CD14-positive monocyte (primary cell): ENCODE measurements at regions not wholly inside any gene's neighbourhood (a gene's known extent, or its start where the extent isn't known, plus 50 kb on each side); places are given as distances from the start of the nearest gene placed in this dataset.

Experiments used
- DNase-seq, 3 donors: peaks; one replicate each; pipeline ENCODE4 v3.0.0-alpha.2; 2011 to 2022
- H2AFZ ChIP-seq: 2 replicates; pipeline ENCODE4 v1.6.0; 2012; ENCODE audit warnings: mild to moderate bottlenecking, low read depth, low read length, inconsistent platforms; ENCODE audit not compliant: insufficient read depth, poor library complexity, severe bottlenecking
- H3K27ac ChIP-seq, 2 donors: 1 replicate in 1 of 2; 2 replicates in 1 of 2; pipeline ENCODE4 v1.5.1; 2012 to 2013; ENCODE audit warnings: low read length in 2 of 2, control low read depth in 1 of 2, inconsistent platforms in 1 of 2, low read depth in 1 of 2, mild to moderate bottlenecking in 1 of 2
- H3K27me3 ChIP-seq, 2 donors: one replicate each; pipeline versions ENCODE4 v1.6.0 to v1.6.1; 2011 to 2013; ENCODE audit warnings: low read length in 2 of 2; ENCODE audit not compliant: control insufficient read depth in 2 of 2, insufficient read depth in 2 of 2
- H3K36me3 ChIP-seq, 2 donors: replicated peaks in 1 of 2; 1 replicate in 1 of 2; 2 replicates in 1 of 2; pipeline versions ENCODE4 v1.5.1 to v1.6.1; 2012 to 2013; ENCODE audit warnings: low read length in 2 of 2, control low read depth in 1 of 2, inconsistent platforms in 1 of 2, mild to moderate bottlenecking in 1 of 2; ENCODE audit not compliant: insufficient read depth in 2 of 2, control insufficient read depth in 1 of 2
- H3K4me1 ChIP-seq, 2 donors: 1 replicate in 1 of 2; 2 replicates in 1 of 2; pipeline versions ENCODE4 v1.5.1 to v1.6.1; 2012 to 2013; ENCODE audit warnings: low read length in 2 of 2, control low read depth in 1 of 2, inconsistent platforms in 1 of 2, mild to moderate bottlenecking in 1 of 2, moderate library complexity in 1 of 2; ENCODE audit not compliant: insufficient read depth in 2 of 2, control insufficient read depth in 1 of 2
- H3K4me2 ChIP-seq: replicated peaks from 2 replicates; pipeline ENCODE3; 2012; ENCODE audit warnings: low read length, moderate library complexity, mild to moderate bottlenecking; ENCODE audit not compliant: poor library complexity, severe bottlenecking; ENCODE audit errors: extremely low read depth
- H3K4me3 ChIP-seq, 3 experiments: fragments of 200-600 bp in 1 of 3; sonication (generic) in 1 of 3; replicated peaks in 1 of 3; 1 replicate in 2 of 3; 2 replicates in 1 of 3; pipeline ENCODE4 v1.5.1; 2011 to 2013; ENCODE audit warnings: low read length in 3 of 3, mild to moderate bottlenecking in 3 of 3, control low read depth in 2 of 3, low read depth in 2 of 3, inconsistent platforms in 1 of 3, moderate library complexity in 1 of 3
- H3K79me2 ChIP-seq: 2 replicates; pipeline ENCODE4 v1.6.0; 2012; ENCODE audit warnings: mild to moderate bottlenecking, control low read depth, inconsistent platforms, low read length, moderate library complexity; ENCODE audit not compliant: insufficient read depth
- H3K9ac ChIP-seq: 2 replicates; pipeline ENCODE4 v1.6.0; 2017; ENCODE audit warnings: low read length, mild to moderate bottlenecking; ENCODE audit not compliant: insufficient read depth, poor library complexity, severe bottlenecking
- H3K9me3 ChIP-seq, 2 donors: replicated peaks in 1 of 2; 1 replicate in 1 of 2; 2 replicates in 1 of 2; pipeline versions ENCODE4 v1.5.1 to v1.6.1; 2012 to 2013; ENCODE audit warnings: low read length in 2 of 2, control low read depth in 1 of 2; ENCODE audit not compliant: control insufficient read depth in 1 of 2, insufficient read depth in 1 of 2
- H4K20me1 ChIP-seq: 2 replicates; pipeline ENCODE4 v1.6.0; 2012; ENCODE audit warnings: mild to moderate bottlenecking, low read length, control low read depth, moderate library complexity; ENCODE audit not compliant: insufficient read depth
- H3K27ac Mint-ChIP-seq, 7 donors: one replicate each; pipeline ENCODE4 v1.8.0; 2020; ENCODE audit warnings: mild to moderate bottlenecking in 7 of 7, mixed read lengths in 7 of 7, moderate library complexity in 6 of 7, inconsistent platforms in 2 of 7
- H3K27me3 Mint-ChIP-seq, 3 donors: one replicate each; pipeline ENCODE4 v1.8.0; 2021 to 2022; ENCODE audit warnings: low read depth in 3 of 3, mild to moderate bottlenecking in 3 of 3, mixed read lengths in 3 of 3, moderate library complexity in 3 of 3, inconsistent platforms in 1 of 3
- H3K36me3 Mint-ChIP-seq, 2 donors: one replicate each; pipeline ENCODE4 v1.8.0; 2020; ENCODE audit warnings: mixed read lengths in 2 of 2, inconsistent platforms in 1 of 2, mild to moderate bottlenecking in 1 of 2
- H3K4me1 Mint-ChIP-seq: one replicate; pipeline ENCODE4 v1.8.0; 2020; ENCODE audit warnings: mild to moderate bottlenecking, mixed read lengths
- H3K4me3 Mint-ChIP-seq, 2 donors: one replicate each; pipeline ENCODE4 v1.8.0; 2020; ENCODE audit warnings: mild to moderate bottlenecking in 2 of 2, mixed read lengths in 2 of 2, moderate library complexity in 1 of 2
- H3K9me3 Mint-ChIP-seq, 7 donors: one replicate each; pipeline ENCODE4 v1.8.0; 2020 to 2022; ENCODE audit warnings: mixed read lengths in 7 of 7, mild to moderate bottlenecking in 6 of 7, moderate library complexity in 6 of 7, inconsistent platforms in 2 of 7
- CTCF ChIP-seq: fragments of 200-600 bp; IDR thresholded peaks from one replicate; pipeline ENCODE4 v1.8.0; 2022; ENCODE audit warnings: antibody characterized with exemption, mild to moderate bottlenecking
- WGBS: methylation state at CpG from one replicate; pipeline ENCODE4 v1.1.5; 2013; ENCODE audit warnings: missing lambda C conversion rate; ENCODE audit not compliant: insufficient coverage; 5-methylcytosine and 5-hydroxymethylcytosine counted together
- intact Hi-C, 2 donors: fragments of 100-400 bp; cut with micrococcal nuclease; formaldehyde crosslinking; loops; one replicate each; pipeline versions ENCODE4 v1.15.0 to v1.15.1; 2023

- H4K20me1 ChIP-seq: no peaks in the 10 kb centered on the region
- WGBS: 82% methylated on average over 2 of the region's 2 CpGs
- H3K27me3 ChIP-seq: no peaks in the 10 kb centered on the region
- H3K36me3 ChIP-seq: no peaks in the 10 kb centered on the region
- TF ChIP-seq CTCF: no peak
- Mint-ChIP-seq H3K36me3 (no peaks in the 10 kb centered on the region), H3K27ac (no peak overlapping the region), H3K4me3 (no peak overlapping the region), H3K4me1 (no peaks in the 10 kb centered on the region), H3K27me3 (no peaks in the 10 kb centered on the region), H3K9me3 (peaks cover 0 to 4% (median 0%) of the 10 kb centered on the region in 7 donors)
- H3K4me2 ChIP-seq: no peak overlapping the region
- no peaks in the 10 kb centered on the region for H3K9me3 ChIP-seq
- no peak overlapping the region for H3K9ac ChIP-seq
- intact Hi-C loops: no loop called here
- no peaks in the 10 kb centered on the region for H3K79me2 ChIP-seq
- H3K4me3 ChIP-seq: no peak overlapping the region
- H2AFZ ChIP-seq: no peak overlapping the region
- no peaks in the 10 kb centered on the region for H3K4me1 ChIP-seq
- DNase-seq: no peak
- no peak overlapping the region for H3K27ac ChIP-seq
Observed at GRCh38 chr5:121763665-121764064, 88.0 kb upstream of the FTMT start.

GRCh38 chr5:121780406-121780805 is 71.3 kb upstream of the FTMT start:
- no peak overlapping the region for H3K27ac Mint-ChIP-seq
- no peaks in the 10 kb centered on the region for H3K36me3 Mint-ChIP-seq
- no peak overlapping the region for H3K4me3 Mint-ChIP-seq
- H3K27me3 Mint-ChIP-seq: peaks cover 0 to 2% (median 0%) of the 10 kb centered on the region in 3 donors
- Histone ChIP-seq H3K4me3 (no peak overlapping the region), H3K27me3 (no peaks in the 10 kb centered on the region), H3K4me2 (no peak overlapping the region), H3K9me3 (no peaks in the 10 kb centered on the region), H3K4me1 (no peaks in the 10 kb centered on the region), H4K20me1 (no peaks in the 10 kb centered on the region), H3K79me2 (no peaks in the 10 kb centered on the region), H3K36me3 (no peaks in the 10 kb centered on the region), H2AFZ (no peak overlapping the region), H3K27ac (no peak overlapping the region), H3K9ac (no peak overlapping the region)
- peaks cover 0 to 4% (median 0%) of the 10 kb centered on the region in 7 donors for H3K9me3 Mint-ChIP-seq
- no peak for DNase-seq
- no peaks in the 10 kb centered on the region for H3K4me1 Mint-ChIP-seq
- intact Hi-C loops: no loop called here
- WGBS: no CpG with 5 or more reads among the region's 1 CpG
- TF ChIP-seq CTCF: no peak
